HG03135 (cell line): ENCODE measurements at regions not wholly inside any gene's neighbourhood (a gene's known extent, or its start where the extent isn't known, plus 50 kb on each side); places are given as distances from the start of the nearest gene placed in this dataset.

Experiments used
- ATAC-seq: cut with Tn5 transposase; IDR thresholded peaks from one replicate; pipeline ENCODE4 v1.9.1; 2021; ENCODE audit warnings: mild to moderate bottlenecking, moderate library complexity; ENCODE audit not compliant: unreplicated experiment

GRCh38 chr4:188812644-188813043, 673.4 kb downstream of the TRIML1 start:
- no peak for ATAC-seq

- no peak for ATAC-seq
Measured at GRCh38 chr4:188818300-188818699, 679.1 kb downstream of the TRIML1 start.

GRCh38 chr4:188819233-188819632, 680.0 kb downstream of the TRIML1 start:
- ATAC-seq: no peak

GRCh38 chr4:188821500-188821899, 682.3 kb downstream of the TRIML1 start:
- no peak for ATAC-seq

GRCh38 chr4:188822698-188823097, 683.5 kb downstream of the TRIML1 start:
- no peak for ATAC-seq

GRCh38 chr4:188824553-188824952, 685.3 kb downstream of the TRIML1 start:
- no peak for ATAC-seq

- no peak for ATAC-seq
Measured at GRCh38 chr4:188826393-188826792, 687.2 kb downstream of the TRIML1 start.

- ATAC-seq: no peak
Measured at GRCh38 chr4:188839704-188840103, 700.5 kb downstream of the TRIML1 start.

- no peak for ATAC-seq
Measured at GRCh38 chr4:188841523-188841922, 702.3 kb downstream of the TRIML1 start.

- no peak for ATAC-seq
Measured at GRCh38 chr4:188854436-188854835, 715.2 kb downstream of the TRIML1 start.

GRCh38 chr4:188858696-188859095, 719.5 kb downstream of the TRIML1 start:
- ATAC-seq: no peak

GRCh38 chr4:188864741-188865140, 725.5 kb downstream of the TRIML1 start:
- ATAC-seq: no peak

GRCh38 chr4:188867796-188868195, 728.6 kb downstream of the TRIML1 start:
- no peak for ATAC-seq

- ATAC-seq: no peak
Measured at GRCh38 chr4:188869581-188869980, 730.3 kb downstream of the TRIML1 start.

GRCh38 chr4:188872809-188873208, 733.6 kb downstream of the TRIML1 start:
- ATAC-seq: no peak

GRCh38 chr4:188876881-188877280, 737.6 kb downstream of the TRIML1 start:
- ATAC-seq: no peak

GRCh38 chr4:188879598-188879997, 740.4 kb downstream of the TRIML1 start:
- no peak for ATAC-seq

GRCh38 chr4:188887905-188888304, 748.7 kb downstream of the TRIML1 start:
- no peak for ATAC-seq

- ATAC-seq: no peak
Measured at GRCh38 chr4:188892837-188893236, 753.6 kb downstream of the TRIML1 start.

GRCh38 chr4:188903986-188904385, 764.7 kb downstream of the TRIML1 start:
- ATAC-seq: no peak

GRCh38 chr4:188904617-188905016, 765.4 kb downstream of the TRIML1 start:
- ATAC-seq: no peak

- ATAC-seq: no peak
Measured at GRCh38 chr4:188905248-188905647, 766.0 kb downstream of the TRIML1 start.

GRCh38 chr4:188911199-188911598, 772.0 kb downstream of the TRIML1 start:
- no peak for ATAC-seq

GRCh38 chr4:188911707-188912106, 772.5 kb downstream of the TRIML1 start:
- no peak for ATAC-seq
